A673 (cell line): ENCODE measurements at regions not wholly inside any gene's neighbourhood (a gene's known extent, or its start where the extent isn't known, plus 50 kb on each side); places are given as distances from the start of the nearest gene placed in this dataset.

Source experiments
- BruUV-seq: library from RNA; stranded (reverse); fragments of 400-500 nt; replicated peaks from 2 replicates; lab custom pipeline; 2021; lab: Mats Ljungman, UMichigan
- CTCF ChIA-PET: fragments of 300-600 bp; sonication (Branson Sonifier 250); formaldehyde crosslinking; loops from one replicate; lab custom pipeline; 2022; ENCODE audit warnings: antibody characterized with exemption; lab: Charles Lee
- POLR2A ChIA-PET: fragments of 300-600 bp; sonication (Branson Sonifier 250); formaldehyde crosslinking; loops from one replicate; lab custom pipeline; 2022; ENCODE audit warnings: antibody characterized with exemption; ENCODE audit not compliant: low non-redundant PET; lab: Charles Lee
- DNase-seq: peaks from one replicate; pipeline ENCODE4 v3.0.0-alpha.2; 2015; ENCODE audit warnings: low spot score
- H3K27ac ChIP-seq: fragments of 200-600 bp; sonication (generic); 2 replicates; pipeline ENCODE4 v1.5.1; 2016; ENCODE audit warnings: mixed run types, low read depth, mild to moderate bottlenecking, mixed read lengths, antibody characterized with exemption, low read length; ENCODE audit not compliant: poor library complexity, severe bottlenecking
- H3K27me3 ChIP-seq: fragments of 200-600 bp; sonication (generic); replicated peaks from 2 replicates; pipeline ENCODE4 v1.6.1; 2017; ENCODE audit warnings: mixed run types, low read depth, mild to moderate bottlenecking, mixed read lengths, antibody characterized with exemption, low read length; ENCODE audit not compliant: insufficient read depth, poor library complexity
- H3K36me3 ChIP-seq: fragments of 200-600 bp; sonication (generic); 2 replicates; pipeline ENCODE4 v1.6.1; 2016; ENCODE audit warnings: mixed run types, mild to moderate bottlenecking, mixed read lengths, antibody characterized with exemption, low read length; ENCODE audit not compliant: insufficient read depth, poor library complexity, severe bottlenecking
- H3K4me1 ChIP-seq: fragments of 200-600 bp; sonication (generic); 2 replicates; pipeline ENCODE4 v1.6.1; 2017; ENCODE audit warnings: mixed run types, mild to moderate bottlenecking, mixed read lengths, antibody characterized with exemption, low read length; ENCODE audit not compliant: insufficient read depth, poor library complexity, severe bottlenecking
- H3K4me3 ChIP-seq: fragments of 200-600 bp; sonication (generic); 2 replicates; pipeline ENCODE4 v1.5.1; 2016; ENCODE audit warnings: low read depth, mixed run types, mild to moderate bottlenecking, mixed read lengths, low read length; ENCODE audit not compliant: poor library complexity, severe bottlenecking
- H3K9me3 ChIP-seq: fragments of 200-600 bp; sonication (generic); 2 replicates; pipeline ENCODE4 v1.6.1; 2016; ENCODE audit warnings: mixed run types, low read depth, mild to moderate bottlenecking, mixed read lengths, antibody characterized with exemption, low read length; ENCODE audit not compliant: poor library complexity, severe bottlenecking
- EZH2 ChIP-seq: fragments of 200-600 bp; sonication (generic); IDR thresholded peaks from 2 replicates; pipeline ENCODE4 v1.6.1; 2017; ENCODE audit warnings: borderline replicate concordance, low read depth, mild to moderate bottlenecking, mixed read lengths, antibody characterized with exemption, low read length; ENCODE audit not compliant: poor library complexity, severe bottlenecking
- intact Hi-C: fragments of 100-400 bp; cut with micrococcal nuclease; formaldehyde crosslinking; loops from one replicate; pipeline ENCODE4 v1.10.0; 2022; ENCODE audit not compliant: unreplicated experiment
- TF ChIP-seq, protein P1 (sequence below): fragments of 300-800, 200-600 bp; sonication (generic); conservative IDR thresholded peaks from 2 replicates; pipeline ENCODE4 v1.5.1; 2017; ENCODE audit warnings: low read depth, mild to moderate bottlenecking, antibody characterized with exemption, low read length, moderate library complexity, mixed read lengths

DNA sequence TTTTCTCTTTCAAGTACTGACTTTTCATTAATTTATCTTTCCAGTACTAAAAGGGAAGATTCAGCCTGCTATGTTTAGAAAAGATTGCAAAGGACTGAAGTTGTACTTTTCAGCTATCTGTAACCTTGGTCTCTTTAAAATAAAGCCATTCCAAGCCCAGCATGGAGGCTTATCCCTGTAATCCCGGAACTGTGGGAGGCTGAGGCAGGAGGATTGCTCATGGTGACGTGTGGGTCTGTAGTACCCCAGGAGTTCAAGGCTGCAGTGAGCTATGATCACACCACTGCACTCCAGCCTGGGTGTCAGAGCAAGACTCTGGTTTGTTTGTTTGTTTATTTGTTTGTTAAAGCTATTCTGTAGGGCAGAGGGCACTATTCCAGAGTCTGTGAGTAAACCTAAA is 50.6 kb upstream of the TMEM170B start:
- Histone ChIP-seq H3K36me3 (no peaks in the 10 kb centered on the region), H3K4me1 (no peaks in the 10 kb centered on the region), H3K9me3 (no peaks in the 10 kb centered on the region), H3K27ac (no peak overlapping the region), H3K27me3 (no peaks in the 10 kb centered on the region), H3K4me3 (no peak overlapping the region)
- intact Hi-C loops: no loop called here
- no TSS peak for BruUV-seq
- TF ChIP-seq, protein P1, sequence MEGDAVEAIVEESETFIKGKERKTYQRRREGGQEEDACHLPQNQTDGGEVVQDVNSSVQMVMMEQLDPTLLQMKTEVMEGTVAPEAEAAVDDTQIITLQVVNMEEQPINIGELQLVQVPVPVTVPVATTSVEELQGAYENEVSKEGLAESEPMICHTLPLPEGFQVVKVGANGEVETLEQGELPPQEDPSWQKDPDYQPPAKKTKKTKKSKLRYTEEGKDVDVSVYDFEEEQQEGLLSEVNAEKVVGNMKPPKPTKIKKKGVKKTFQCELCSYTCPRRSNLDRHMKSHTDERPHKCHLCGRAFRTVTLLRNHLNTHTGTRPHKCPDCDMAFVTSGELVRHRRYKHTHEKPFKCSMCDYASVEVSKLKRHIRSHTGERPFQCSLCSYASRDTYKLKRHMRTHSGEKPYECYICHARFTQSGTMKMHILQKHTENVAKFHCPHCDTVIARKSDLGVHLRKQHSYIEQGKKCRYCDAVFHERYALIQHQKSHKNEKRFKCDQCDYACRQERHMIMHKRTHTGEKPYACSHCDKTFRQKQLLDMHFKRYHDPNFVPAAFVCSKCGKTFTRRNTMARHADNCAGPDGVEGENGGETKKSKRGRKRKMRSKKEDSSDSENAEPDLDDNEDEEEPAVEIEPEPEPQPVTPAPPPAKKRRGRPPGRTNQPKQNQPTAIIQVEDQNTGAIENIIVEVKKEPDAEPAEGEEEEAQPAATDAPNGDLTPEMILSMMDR: no peak
- no peak for TF ChIP-seq EZH2
- POLR2A ChIA-PET: no interaction called here
- no peak for DNase-seq
- CTCF ChIA-PET: no interaction called here

DNA sequence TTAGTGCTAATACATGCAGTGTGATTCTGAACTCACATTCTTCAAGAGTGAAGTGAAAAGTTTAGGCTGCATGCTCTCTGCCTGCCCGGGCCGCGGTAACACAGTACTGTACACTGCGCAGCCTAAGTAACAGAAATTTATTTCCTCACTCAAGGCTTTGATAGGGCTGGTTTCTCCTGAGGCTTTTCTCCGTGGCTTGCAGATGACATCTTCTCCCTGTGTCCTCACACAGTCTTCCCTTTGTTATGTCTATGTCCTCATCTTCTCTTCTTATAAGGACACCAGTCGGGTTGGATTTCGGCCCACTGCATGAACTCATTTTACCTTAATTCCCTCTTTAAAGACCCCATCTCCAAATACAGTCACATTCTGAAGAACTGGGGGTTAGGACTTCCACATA is 51.1 kb upstream of the TMEM170B start:
- ChIA-PET CTCF (no interaction called here), POLR2A (no interaction called here)
- intact Hi-C loops: no loop called here

DNA sequence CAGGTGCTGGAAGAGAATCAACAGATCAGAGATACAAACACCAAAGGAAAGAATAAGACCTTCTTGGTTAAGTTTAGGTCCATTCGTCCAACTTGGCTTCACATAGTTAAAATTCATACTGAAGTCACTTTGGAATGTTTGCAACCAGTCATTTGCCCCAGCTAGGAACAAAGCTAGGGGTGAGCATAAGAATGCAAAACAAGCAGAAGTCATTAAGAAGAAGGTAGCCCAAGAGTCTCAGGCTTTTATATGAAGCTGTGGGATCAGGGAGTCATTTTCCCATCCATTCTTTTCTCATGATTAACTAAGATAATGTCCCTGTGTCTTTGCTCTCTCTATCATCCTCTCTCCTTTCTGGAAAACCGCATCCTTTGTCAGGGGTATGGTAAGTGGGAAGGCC is 51.5 kb upstream of the TMEM170B start:
- Histone ChIP-seq H3K9me3 (no peaks in the 10 kb centered on the region), H3K27ac (no peak overlapping the region), H3K27me3 (no peaks in the 10 kb centered on the region), H3K4me1 (no peaks in the 10 kb centered on the region), H3K36me3 (no peaks in the 10 kb centered on the region), H3K4me3 (no peak overlapping the region)
- no peak for DNase-seq
- TF ChIP-seq EZH2: no peak
- TF ChIP-seq, protein P1: no peak
- ChIA-PET POLR2A (no interaction called here), CTCF (no interaction called here)
- intact Hi-C loops: no loop called here
- no TSS peak for BruUV-seq

More for the DNA sequence above, 51.1 kb upstream of the TMEM170B start:
- no peak for DNase-seq
- Histone ChIP-seq H3K27me3 (no peaks in the 10 kb centered on the region), H3K9me3 (no peaks in the 10 kb centered on the region), H3K36me3 (no peaks in the 10 kb centered on the region), H3K27ac (no peak overlapping the region), H3K4me1 (no peaks in the 10 kb centered on the region), H3K4me3 (no peak overlapping the region)
- BruUV-seq: no TSS peak
- TF ChIP-seq, protein P1: no peak
- no peak for TF ChIP-seq EZH2
